Stomach (tissue), 4 donors: ENCODE measurements at regions not wholly inside any gene's neighbourhood (a gene's known extent, or its start where the extent isn't known, plus 50 kb on each side); places are given as distances from the start of the nearest gene placed in this dataset.

Experiments
- EP300 ChIP-seq: sonication (generic); formaldehyde crosslinking; IDR thresholded peaks from one replicate; pipeline ENCODE4 v1.6.1; 2017; ENCODE audit warnings: antibody characterized with exemption
- POLR2A ChIP-seq, 4 donors: fragments of 450-650 bp; IDR thresholded peaks; one replicate each; pipeline ENCODE4 v1.6.1; 2016; ENCODE audit warnings: antibody characterized with exemption in 4 of 4, control low read depth in 2 of 4, mild to moderate bottlenecking in 1 of 4, moderate library complexity in 1 of 4
- POLR2AphosphoS5 ChIP-seq, 3 donors: sonication (generic); formaldehyde crosslinking; IDR thresholded peaks; one replicate each; pipeline ENCODE4 v1.6.1; 2016; ENCODE audit warnings: antibody characterized with exemption in 3 of 3
- TF ChIP-seq, protein P1 (sequence below), 7 experiments: fragments of 450-650 bp in 4 of 7; fragments of 200-600 bp in 3 of 7; sonication (generic) in 3 of 7; IDR thresholded peaks; one replicate each; pipeline ENCODE4 v1.5.1; 2016 to 2019; ENCODE audit warnings: antibody characterized with exemption in 7 of 7, control low read depth in 2 of 7, mild to moderate bottlenecking in 1 of 7

DNA sequence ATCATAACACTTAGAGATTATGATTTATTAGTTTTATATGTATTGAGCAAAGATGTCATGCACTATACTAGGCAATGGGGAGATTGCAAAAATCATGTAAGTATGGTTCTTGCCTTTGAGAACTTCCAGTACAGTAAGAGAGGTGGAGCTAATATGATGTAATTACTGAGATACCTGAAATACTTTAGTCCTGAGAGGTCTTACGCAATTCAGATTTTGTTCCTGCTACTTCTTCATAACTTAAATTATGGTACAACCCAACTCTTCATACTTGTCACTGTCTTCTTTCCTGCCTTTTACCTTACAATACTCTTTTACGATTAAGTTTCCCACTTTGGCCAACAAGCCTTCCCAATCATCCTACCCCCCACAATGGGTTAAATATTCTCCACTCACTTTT lies 564.2 kb upstream of the PITX2 start:
- TF ChIP-seq POLR2A (IDR thresholded peaks at IDR 0.05) (no peak), POLR2AphosphoS5 (IDR thresholded peaks at IDR 0.05) (no peak), EP300 (no peak)
- TF ChIP-seq, protein P1, sequence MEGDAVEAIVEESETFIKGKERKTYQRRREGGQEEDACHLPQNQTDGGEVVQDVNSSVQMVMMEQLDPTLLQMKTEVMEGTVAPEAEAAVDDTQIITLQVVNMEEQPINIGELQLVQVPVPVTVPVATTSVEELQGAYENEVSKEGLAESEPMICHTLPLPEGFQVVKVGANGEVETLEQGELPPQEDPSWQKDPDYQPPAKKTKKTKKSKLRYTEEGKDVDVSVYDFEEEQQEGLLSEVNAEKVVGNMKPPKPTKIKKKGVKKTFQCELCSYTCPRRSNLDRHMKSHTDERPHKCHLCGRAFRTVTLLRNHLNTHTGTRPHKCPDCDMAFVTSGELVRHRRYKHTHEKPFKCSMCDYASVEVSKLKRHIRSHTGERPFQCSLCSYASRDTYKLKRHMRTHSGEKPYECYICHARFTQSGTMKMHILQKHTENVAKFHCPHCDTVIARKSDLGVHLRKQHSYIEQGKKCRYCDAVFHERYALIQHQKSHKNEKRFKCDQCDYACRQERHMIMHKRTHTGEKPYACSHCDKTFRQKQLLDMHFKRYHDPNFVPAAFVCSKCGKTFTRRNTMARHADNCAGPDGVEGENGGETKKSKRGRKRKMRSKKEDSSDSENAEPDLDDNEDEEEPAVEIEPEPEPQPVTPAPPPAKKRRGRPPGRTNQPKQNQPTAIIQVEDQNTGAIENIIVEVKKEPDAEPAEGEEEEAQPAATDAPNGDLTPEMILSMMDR (IDR thresholded peaks at IDR 0.05) = no peak
